Astrocyte of the cerebellum (primary cell): ENCODE measurements at regions not wholly inside any gene's neighbourhood (a gene's known extent, or its start where the extent isn't known, plus 50 kb on each side); places are given as distances from the start of the nearest gene placed in this dataset.

Experiments used
- DNase-seq: peaks from one replicate; pipeline ENCODE4 v3.0.0-alpha.2; 2011; ENCODE audit warnings: low read depth
- H3K4me3 ChIP-seq: 2 replicates; pipeline ENCODE4 v1.5.1; 2011; ENCODE audit warnings: mild to moderate bottlenecking, low read depth, low read length, moderate library complexity
- in situ Hi-C: cut with HindIII; loops from 2 replicates; pipeline ENCODE4 v1.10.0; 2017; ENCODE audit warnings: low sequenced_read_pairs
- TF ChIP-seq, protein P1 (sequence below): IDR thresholded peaks from 2 replicates; pipeline ENCODE4 v1.5.1; 2012; ENCODE audit warnings: low read length, low read depth, moderate library complexity, mild to moderate bottlenecking; ENCODE audit errors: missing control alignments

DNA sequence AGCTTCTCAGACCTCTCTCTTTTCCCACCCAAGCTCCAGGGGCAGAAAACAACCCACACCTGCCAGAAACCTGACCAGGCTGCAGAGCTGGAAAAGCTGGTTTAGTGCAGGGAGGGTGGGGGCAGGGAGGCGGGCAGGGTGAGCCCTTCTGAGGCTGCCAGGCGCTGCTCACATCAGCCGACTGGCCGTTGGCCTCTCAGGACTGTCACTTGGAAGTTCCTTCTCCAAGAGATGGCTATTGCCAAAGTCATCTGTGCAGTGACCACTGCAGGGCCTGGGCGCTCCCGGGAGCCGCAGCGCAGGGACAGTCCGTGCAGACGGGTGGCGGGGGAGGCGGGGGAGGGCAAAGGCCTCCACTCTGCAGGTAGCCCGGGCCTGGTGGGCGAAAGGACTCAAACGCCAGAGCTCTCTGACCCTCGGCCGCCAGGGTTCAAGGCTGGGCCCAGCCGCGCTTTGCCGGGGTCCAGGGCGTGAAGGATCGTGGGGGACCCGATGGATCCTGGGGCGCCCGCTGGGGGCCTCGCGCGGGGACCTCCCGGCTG, 205.0 kb upstream of the IER5L start:
- H3K4me3 ChIP-seq = peak overlapping the region; percentile 24
- no peak for DNase-seq
- TF ChIP-seq, protein P1, sequence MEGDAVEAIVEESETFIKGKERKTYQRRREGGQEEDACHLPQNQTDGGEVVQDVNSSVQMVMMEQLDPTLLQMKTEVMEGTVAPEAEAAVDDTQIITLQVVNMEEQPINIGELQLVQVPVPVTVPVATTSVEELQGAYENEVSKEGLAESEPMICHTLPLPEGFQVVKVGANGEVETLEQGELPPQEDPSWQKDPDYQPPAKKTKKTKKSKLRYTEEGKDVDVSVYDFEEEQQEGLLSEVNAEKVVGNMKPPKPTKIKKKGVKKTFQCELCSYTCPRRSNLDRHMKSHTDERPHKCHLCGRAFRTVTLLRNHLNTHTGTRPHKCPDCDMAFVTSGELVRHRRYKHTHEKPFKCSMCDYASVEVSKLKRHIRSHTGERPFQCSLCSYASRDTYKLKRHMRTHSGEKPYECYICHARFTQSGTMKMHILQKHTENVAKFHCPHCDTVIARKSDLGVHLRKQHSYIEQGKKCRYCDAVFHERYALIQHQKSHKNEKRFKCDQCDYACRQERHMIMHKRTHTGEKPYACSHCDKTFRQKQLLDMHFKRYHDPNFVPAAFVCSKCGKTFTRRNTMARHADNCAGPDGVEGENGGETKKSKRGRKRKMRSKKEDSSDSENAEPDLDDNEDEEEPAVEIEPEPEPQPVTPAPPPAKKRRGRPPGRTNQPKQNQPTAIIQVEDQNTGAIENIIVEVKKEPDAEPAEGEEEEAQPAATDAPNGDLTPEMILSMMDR = no peak
- in situ Hi-C loops = no loop called here

DNA sequence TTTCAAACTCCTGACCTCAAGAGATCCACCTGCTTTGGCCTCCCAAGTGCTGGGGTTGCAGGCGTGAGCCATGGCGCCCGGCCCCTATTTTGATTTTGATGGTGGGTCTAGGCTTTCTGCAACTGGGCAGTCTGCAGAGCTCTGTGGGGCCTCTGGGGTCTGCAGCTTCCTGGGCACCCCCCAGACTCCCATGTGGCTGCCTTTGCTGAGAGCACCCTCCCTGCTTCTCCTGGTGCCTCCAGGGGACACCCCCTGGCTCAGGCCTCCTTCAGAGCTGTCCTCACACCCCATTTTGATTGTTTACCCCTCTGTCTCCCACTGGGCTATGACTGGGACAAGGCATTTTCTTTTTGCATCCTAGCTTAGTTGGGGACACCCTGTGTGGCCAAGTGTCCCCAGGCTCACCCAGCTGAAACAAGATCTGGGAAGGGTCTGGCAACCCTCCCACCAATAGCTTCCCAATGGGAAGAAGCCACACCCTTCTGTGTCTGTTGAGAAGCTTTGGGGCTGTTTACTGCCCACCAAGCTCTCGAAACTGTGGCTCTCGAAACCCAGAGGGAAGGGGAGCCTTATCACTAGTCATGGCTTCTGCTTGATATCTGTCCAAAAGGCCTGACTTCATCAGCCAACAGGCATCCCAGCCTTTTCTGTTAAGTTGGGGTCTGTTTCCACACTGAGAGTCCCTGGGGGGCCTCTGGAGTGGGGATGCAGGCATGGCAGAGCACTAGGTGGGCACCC, 204.4 kb upstream of the IER5L start:
- H3K4me3 ChIP-seq = no peak overlapping the region
- TF ChIP-seq, protein P1 = no peak
- in situ Hi-C loops = no loop called here
- no peak for DNase-seq

DNA sequence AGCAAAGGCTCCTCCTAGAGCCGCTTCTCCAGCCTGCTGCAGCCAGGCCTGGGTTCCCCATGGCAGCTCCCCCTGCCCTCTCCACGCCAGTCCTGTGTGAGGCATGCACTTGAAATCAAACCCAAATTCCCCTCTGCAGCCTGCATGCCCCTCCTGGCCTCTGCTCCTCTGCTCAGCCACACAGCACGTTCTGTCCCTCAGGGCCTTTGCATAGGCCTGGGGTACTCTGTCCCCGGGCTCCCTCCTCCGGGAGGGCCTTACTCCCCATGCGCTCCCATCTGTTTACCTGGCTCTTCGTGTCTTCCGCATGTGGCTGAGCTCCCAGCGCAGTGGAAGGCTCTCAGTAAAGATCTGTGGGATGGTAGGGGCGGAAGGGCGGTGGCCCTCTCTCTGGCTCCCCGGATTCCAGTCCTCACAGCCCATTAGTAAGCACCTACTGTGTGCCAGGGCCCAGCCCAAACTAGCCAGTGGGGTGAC, 203.5 kb upstream of the IER5L start:
- TF ChIP-seq, protein P1 = no peak
- no peak overlapping the region for H3K4me3 ChIP-seq
- in situ Hi-C loops = no loop called here
- no peak for DNase-seq

DNA sequence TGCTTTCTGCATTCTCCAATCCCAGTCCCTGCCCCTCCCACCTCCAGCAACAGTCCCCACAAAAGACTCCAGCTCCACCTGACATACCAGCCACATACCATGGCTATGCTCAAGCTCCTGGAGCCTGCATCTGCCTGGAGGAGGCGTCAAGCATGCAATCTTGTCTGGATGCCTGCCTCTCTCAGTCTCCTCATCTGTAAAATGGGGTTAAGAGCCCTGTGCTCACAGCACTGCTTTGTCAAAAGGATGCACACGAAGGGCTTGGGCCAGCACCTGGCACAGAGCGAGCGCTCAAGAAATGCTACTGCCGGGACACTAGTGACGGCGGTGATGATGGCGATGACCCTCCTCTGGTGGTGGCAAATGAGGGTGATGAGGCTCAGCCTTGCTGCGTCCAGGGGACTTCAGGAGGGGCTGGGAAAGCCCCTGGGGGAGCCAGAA, 202.9 kb upstream of the IER5L start:
- no peak for DNase-seq
- in situ Hi-C loops = no loop called here
- H3K4me3 ChIP-seq = no peak overlapping the region
- TF ChIP-seq, protein P1 = no peak

DNA sequence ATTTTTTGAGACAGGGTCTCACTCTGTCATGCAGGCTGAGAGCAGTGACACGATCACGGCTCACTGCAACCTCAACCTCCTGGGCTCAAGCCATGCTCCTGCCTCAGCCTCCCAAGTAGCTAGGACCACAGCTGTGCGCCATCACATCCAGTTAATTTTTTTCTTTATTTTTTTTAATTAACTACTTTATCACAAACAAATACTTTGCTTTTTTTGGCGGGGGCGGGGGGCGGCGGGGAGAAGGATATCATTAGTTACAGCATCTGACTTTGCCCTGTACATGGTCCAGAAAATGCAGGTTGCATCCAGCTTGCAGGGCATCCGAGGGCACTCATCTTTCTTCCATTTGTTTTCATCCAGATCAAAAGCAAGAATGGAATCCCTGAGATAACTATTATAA, 201.8 kb upstream of the IER5L start:
- TF ChIP-seq, protein P1 = no peak
- DNase-seq = no peak
- in situ Hi-C loops = no loop called here
- no peak overlapping the region for H3K4me3 ChIP-seq

DNA sequence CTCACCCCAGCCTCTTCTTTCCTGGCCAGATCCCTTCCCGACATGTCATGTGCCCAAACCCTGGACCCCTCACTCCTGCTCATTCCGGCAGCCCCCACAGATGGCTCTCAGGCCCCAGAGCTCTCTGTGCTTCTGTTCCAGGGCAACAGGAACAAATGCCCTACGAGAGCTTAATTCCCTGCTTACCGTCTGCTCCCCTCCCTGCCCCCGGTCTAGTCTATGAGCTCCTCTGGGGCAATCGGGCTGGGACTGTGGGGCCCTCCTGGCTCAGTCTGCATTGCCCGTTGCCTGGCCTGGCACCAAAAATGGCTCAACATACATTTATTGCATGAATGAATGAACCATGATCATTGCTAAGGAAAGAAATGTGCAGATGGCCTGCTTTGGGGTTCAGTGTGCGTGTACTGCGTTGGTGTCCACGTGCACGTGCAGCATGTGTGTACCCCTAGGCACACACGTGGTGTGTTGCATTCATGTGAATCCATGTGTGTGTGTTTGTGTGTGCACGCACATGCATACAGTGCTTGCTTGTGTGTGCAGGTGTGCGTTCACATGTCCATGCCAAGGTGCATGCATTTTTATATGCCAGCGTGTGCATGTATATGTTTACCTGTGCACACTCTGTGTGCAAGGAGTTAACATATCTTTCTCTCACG, 201.2 kb upstream of the IER5L start:
- TF ChIP-seq, protein P1 = no peak
- in situ Hi-C loops = no loop called here
- DNase-seq = no peak
- H3K4me3 ChIP-seq = no peak overlapping the region
